ENCODE measurements at regions not wholly inside any gene's neighbourhood (a gene's known extent, or its start where the extent isn't known, plus 50 kb on each side); places are given as distances from the start of the nearest gene placed in this dataset.
A peak's percentile ranks its signal among the peaks of the same experiment; 100 is the strongest.
"Not testable (repeated sequence)": the region's sequence is repeated elsewhere in the genome, so short reads cannot be mapped to it uniquely, and the experiment has no call there.

- Histone ChIP-seq H3K36me3 (ENCODE audit: insufficient read depth, low read length) (no peaks in the 10 kb centered on the region), H3K79me2 (ENCODE audit: insufficient read depth, low read depth, low read length) (no peaks in the 10 kb centered on the region), H3K9me2 (ENCODE audit: insufficient read depth, low read length) (no peaks in the 10 kb centered on the region), H3K4me3 (ENCODE audit: low read depth, low read length, poor library complexity, severe bottlenecking) (no peak overlapping the region), H3K4me1 (ENCODE audit: insufficient read depth, low read length, poor library complexity, severe bottlenecking) (no peaks in the 10 kb centered on the region), H3K4me2 (ENCODE audit: low read length) (no peak overlapping the region), H2AFZ (ENCODE audit: low read length) (no peak overlapping the region), H3K27ac (ENCODE audit: low read depth, low read length, poor library complexity, severe bottlenecking) (no peak overlapping the region), H4K20me1 (ENCODE audit: insufficient read depth, low read length) (no peaks in the 10 kb centered on the region), H3K9me3 (ENCODE audit: low read length) (no peaks in the 10 kb centered on the region)
- intact Hi-C loops (cut with micrococcal nuclease; ENCODE audit: unreplicated experiment) = no loop called here
- ChIA-PET POLR2A (no interaction called here), CTCF (ENCODE audit: unreplicated experiment) (no interaction called here)
- BruUV-seq (replicated peaks) = no TSS peak
- no peak for DNase-seq (ENCODE audit: low spot score)
- TF ChIP-seq EZH2phosphoT487 (IDR thresholded peaks at IDR 0.05; ENCODE audit: borderline replicate concordance, low read depth, low read length) = no peak
These were observed 172.7 kb upstream of the USP9X start for GRCh38 chrX:40912576-40912975.

GRCh38 chrX:40920351-40920750, 164.9 kb upstream of the USP9X start:
- Histone ChIP-seq H4K20me1 (ENCODE audit: insufficient read depth, low read length) (no peaks in the 10 kb centered on the region), H2AFZ (ENCODE audit: low read length) (no peak overlapping the region), H3K27ac (ENCODE audit: low read depth, low read length, poor library complexity, severe bottlenecking) (no peak overlapping the region), H3K4me2 (ENCODE audit: low read length) (no peak overlapping the region), H3K9me2 (ENCODE audit: insufficient read depth, low read length) (no peaks in the 10 kb centered on the region), H3K9me3 (ENCODE audit: low read length) (no peaks in the 10 kb centered on the region), H3K4me1 (ENCODE audit: insufficient read depth, low read length, poor library complexity, severe bottlenecking) (no peaks in the 10 kb centered on the region), H3K4me3 (ENCODE audit: low read depth, low read length, poor library complexity, severe bottlenecking) (no peak overlapping the region), H3K79me2 (ENCODE audit: insufficient read depth, low read depth, low read length) (no peaks in the 10 kb centered on the region), H3K36me3 (ENCODE audit: insufficient read depth, low read length) (no peaks in the 10 kb centered on the region)
- no peak for DNase-seq (ENCODE audit: low spot score)
- TF ChIP-seq CTCF (conservative IDR thresholded peaks at IDR 0.05; ENCODE audit: low read length) = no peak
- TF ChIP-seq EZH2phosphoT487 (IDR thresholded peaks at IDR 0.05; ENCODE audit: borderline replicate concordance, low read depth, low read length) = no peak
- BruUV-seq (replicated peaks) = no TSS peak
- ChIA-PET CTCF (ENCODE audit: unreplicated experiment) (no interaction called here), POLR2A (no interaction called here)
- intact Hi-C loops (cut with micrococcal nuclease; ENCODE audit: unreplicated experiment) = loop anchor here (5.0 to 10.0 kb wide), 2 partner anchors 194 to 268 kb away; no protein-coding TSS in a partner anchor

GRCh38 chrX:40922307-40922706, 162.9 kb upstream of the USP9X start:
- CTCF ChIA-PET (ENCODE audit: unreplicated experiment) = no interaction called here
- Histone ChIP-seq H3K27ac (ENCODE audit: low read depth, low read length, poor library complexity, severe bottlenecking) (no peak overlapping the region), H4K20me1 (ENCODE audit: insufficient read depth, low read length) (no peaks in the 10 kb centered on the region), H2AFZ (ENCODE audit: low read length) (no peak overlapping the region), H3K36me3 (ENCODE audit: insufficient read depth, low read length) (no peaks in the 10 kb centered on the region), H3K4me3 (ENCODE audit: low read depth, low read length, poor library complexity, severe bottlenecking) (no peak overlapping the region), H3K4me1 (ENCODE audit: insufficient read depth, low read length, poor library complexity, severe bottlenecking) (no peaks in the 10 kb centered on the region), H3K9me2 (ENCODE audit: insufficient read depth, low read length) (no peaks in the 10 kb centered on the region), H3K4me2 (ENCODE audit: low read length) (no peak overlapping the region), H3K79me2 (ENCODE audit: insufficient read depth, low read depth, low read length) (no peaks in the 10 kb centered on the region), H3K9me3 (ENCODE audit: low read length) (no peaks in the 10 kb centered on the region)
- peak; percentile 44 for DNase-seq (ENCODE audit: low spot score)
- TF ChIP-seq EZH2phosphoT487 (IDR thresholded peaks at IDR 0.05; ENCODE audit: borderline replicate concordance, low read depth, low read length) (no peak), CTCF (conservative IDR thresholded peaks at IDR 0.05; ENCODE audit: low read length) (peak; percentile 62)
- intact Hi-C loops (cut with micrococcal nuclease; ENCODE audit: unreplicated experiment) = loop anchor here (5.0 to 10.0 kb wide), 2 partner anchors 192 to 270 kb away; no protein-coding TSS in a partner anchor
- POLR2A ChIA-PET = no interaction called here
- no TSS peak for BruUV-seq (replicated peaks)

GRCh38 chrX:40926739-40927427, 158.4 kb upstream of the USP9X start:
- BruUV-seq (replicated peaks); H3K4me3 ChIP-seq (ENCODE audit: low read depth, low read length, poor library complexity, severe bottlenecking); POLR2A ChIA-PET; H4K20me1 ChIP-seq (ENCODE audit: insufficient read depth, low read length); H3K9me2 ChIP-seq (ENCODE audit: insufficient read depth, low read length); H3K36me3 ChIP-seq (ENCODE audit: insufficient read depth, low read length); H3K4me2 ChIP-seq (ENCODE audit: low read length); DNase-seq (ENCODE audit: low spot score); H3K79me2 ChIP-seq (ENCODE audit: insufficient read depth, low read depth, low read length); CTCF ChIA-PET (ENCODE audit: unreplicated experiment); H3K27ac ChIP-seq (ENCODE audit: low read depth, low read length, poor library complexity, severe bottlenecking); H3K9me3 ChIP-seq (ENCODE audit: low read length); H3K4me1 ChIP-seq (ENCODE audit: insufficient read depth, low read length, poor library complexity, severe bottlenecking); H2AFZ ChIP-seq (ENCODE audit: low read length): not testable (repeated sequence)
- intact Hi-C loops (cut with micrococcal nuclease; ENCODE audit: unreplicated experiment) = loop anchor here (10.0 kb wide), 1 partner anchor 188 kb away; no protein-coding TSS in a partner anchor

All from OCI-LY7 (cell line).